Astrocyte (in vitro differentiated cells and primary cell): ENCODE measurements at regions not wholly inside any gene's neighbourhood (a gene's known extent, or its start where the extent isn't known, plus 50 kb on each side); places are given as distances from the start of the nearest gene placed in this dataset.

ENCODE experiments used
- EZH2 ChIP-seq: IDR thresholded peaks from 2 replicates; pipeline ENCODE4 v1.6.1; 2012; ENCODE audit warnings: mild to moderate bottlenecking, low read length, inconsistent platforms; ENCODE audit not compliant: insufficient read depth
- TF ChIP-seq, protein P1 (sequence below): IDR thresholded peaks from 2 replicates; pipeline ENCODE4 v1.5.1; 2011; ENCODE audit warnings: low read depth, mild to moderate bottlenecking, inconsistent platforms, low read length, moderate library complexity; ENCODE audit not compliant: insufficient read depth

DNA sequence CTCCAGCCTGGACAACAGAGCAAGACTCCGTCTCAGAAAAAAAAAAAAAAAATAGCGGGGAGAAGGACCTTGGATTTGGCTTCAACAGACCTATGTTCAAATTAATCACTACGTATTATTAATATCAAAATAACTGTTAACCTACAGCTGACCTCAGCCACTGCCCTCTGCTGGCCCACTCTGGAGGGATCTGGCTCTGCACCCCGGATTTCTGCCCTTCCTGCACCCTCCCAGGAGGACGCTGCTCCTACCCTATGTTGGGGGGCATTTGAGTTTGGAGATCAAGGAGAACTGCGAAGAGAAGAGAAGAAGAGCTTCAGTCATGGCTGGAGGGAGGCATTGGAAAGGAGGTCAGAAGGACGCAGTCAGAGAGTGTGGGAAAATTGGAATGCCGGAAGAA lies 96.7 kb downstream of the PSMG1 start:
- TF ChIP-seq, protein P1, sequence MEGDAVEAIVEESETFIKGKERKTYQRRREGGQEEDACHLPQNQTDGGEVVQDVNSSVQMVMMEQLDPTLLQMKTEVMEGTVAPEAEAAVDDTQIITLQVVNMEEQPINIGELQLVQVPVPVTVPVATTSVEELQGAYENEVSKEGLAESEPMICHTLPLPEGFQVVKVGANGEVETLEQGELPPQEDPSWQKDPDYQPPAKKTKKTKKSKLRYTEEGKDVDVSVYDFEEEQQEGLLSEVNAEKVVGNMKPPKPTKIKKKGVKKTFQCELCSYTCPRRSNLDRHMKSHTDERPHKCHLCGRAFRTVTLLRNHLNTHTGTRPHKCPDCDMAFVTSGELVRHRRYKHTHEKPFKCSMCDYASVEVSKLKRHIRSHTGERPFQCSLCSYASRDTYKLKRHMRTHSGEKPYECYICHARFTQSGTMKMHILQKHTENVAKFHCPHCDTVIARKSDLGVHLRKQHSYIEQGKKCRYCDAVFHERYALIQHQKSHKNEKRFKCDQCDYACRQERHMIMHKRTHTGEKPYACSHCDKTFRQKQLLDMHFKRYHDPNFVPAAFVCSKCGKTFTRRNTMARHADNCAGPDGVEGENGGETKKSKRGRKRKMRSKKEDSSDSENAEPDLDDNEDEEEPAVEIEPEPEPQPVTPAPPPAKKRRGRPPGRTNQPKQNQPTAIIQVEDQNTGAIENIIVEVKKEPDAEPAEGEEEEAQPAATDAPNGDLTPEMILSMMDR, result no peak
- no peak for TF ChIP-seq EZH2
